ENCODE measurements at regions not wholly inside any gene's neighbourhood (a gene's known extent, or its start where the extent isn't known, plus 50 kb on each side); places are given as distances from the start of the nearest gene placed in this dataset.

GRCh38 chr5:134466241-134467069, 54.8 kb upstream of the CDKN2AIPNL start (continued):
- no peak for TF ChIP-seq ZFP91 (CRISPR knock-in tag; IDR thresholded peaks at IDR 0.05)
- TF ChIP-seq KLF16 (IDR thresholded peaks at IDR 0.05), result no peak
- no peak for TF ChIP-seq ARID3B (CRISPR knock-in tag; IDR thresholded peaks at IDR 0.05; ENCODE audit: borderline replicate concordance)
- no peak for TF ChIP-seq IRF9 (tag; IDR thresholded peaks at IDR 0.05)
- peak in 1 of 2 experiments; percentile 13; a peak in 1 of 4 replicates for TF ChIP-seq SRF (CRISPR knock-in tag; IDR thresholded peaks at IDR 0.05)
- TF ChIP-seq ZNF77 (CRISPR knock-in tag; IDR thresholded peaks at IDR 0.05), result no peak
- TF ChIP-seq ZNF165 (CRISPR knock-in tag; IDR thresholded peaks at IDR 0.05; ENCODE audit: borderline replicate concordance), result no peak
- TF ChIP-seq COPS2 (conservative IDR thresholded peaks at IDR 0.05), result no peak
- no peak for TF ChIP-seq NR2C2 (CRISPR knock-in tag; IDR thresholded peaks at IDR 0.05)
- no peak for TF ChIP-seq NR2C2 (tag; IDR thresholded peaks at IDR 0.05)
- no peak for TF ChIP-seq PHB2 (IDR thresholded peaks at IDR 0.05; ENCODE audit: low read depth)
- TF ChIP-seq MYNN (IDR thresholded peaks at IDR 0.05), result peak; percentile 54; the same call in 1 of the 2 replicates
- TF ChIP-seq MYNN (CRISPR knock-in tag; IDR thresholded peaks at IDR 0.05), result no peak
- no peak for TF ChIP-seq NCOA4 (IDR thresholded peaks at IDR 0.05; ENCODE audit: partially characterized antibody)
- no peak for TF ChIP-seq ATF4 (CRISPR knock-in tag; IDR thresholded peaks at IDR 0.05)
- no peak; the same call in 1 of the 2 replicates for TF ChIP-seq NBN (IDR thresholded peaks at IDR 0.05; ENCODE audit: low read depth)
- no peak for TF ChIP-seq DDX20 (tag; IDR thresholded peaks at IDR 0.05; ENCODE audit: low read depth)
- no peak for TF ChIP-seq ARID3A (IDR thresholded peaks at IDR 0.05; ENCODE audit: borderline replicate concordance, low read depth, low read length)
- no peak for TF ChIP-seq NKRF (IDR thresholded peaks at IDR 0.05; ENCODE audit: borderline replicate concordance)

Measured in K562 (cell line).